ENCODE measurements at regions not wholly inside any gene's neighbourhood (a gene's known extent, or its start where the extent isn't known, plus 50 kb on each side); places are given as distances from the start of the nearest gene placed in this dataset.
"Not testable (repeated sequence)": the region's sequence is repeated elsewhere in the genome, so short reads cannot be mapped to it uniquely, and the experiment has no call there.

GRCh38 chr14:30305346-30305745 lies 253.6 kb upstream of the G2E3 start:
- no peak for DNase-seq (ENCODE audit: low spot score)

- DNase-seq (ENCODE audit: low spot score), result no peak
These were observed 249.6 kb upstream of the G2E3 start for GRCh38 chr14:30309405-30309804.

GRCh38 chr14:30312214-30312613 lies 246.7 kb upstream of the G2E3 start:
- no peak for DNase-seq (ENCODE audit: low spot score)

- DNase-seq (ENCODE audit: low spot score), result no peak
These were observed 241.2 kb upstream of the G2E3 start for GRCh38 chr14:30317729-30318128.

GRCh38 chr14:30322819-30323218 lies 236.1 kb upstream of the G2E3 start:
- DNase-seq (ENCODE audit: low spot score), result no peak

GRCh38 chr14:30330033-30330432 lies 228.9 kb upstream of the G2E3 start:
- no peak for DNase-seq (ENCODE audit: low spot score)

- DNase-seq (ENCODE audit: low spot score), result no peak
These were observed 228.5 kb upstream of the G2E3 start for GRCh38 chr14:30330445-30330844.

- no peak for DNase-seq (ENCODE audit: low spot score)
These were observed 227.9 kb upstream of the G2E3 start for GRCh38 chr14:30331030-30331429.

GRCh38 chr14:30332374-30332773 lies 226.6 kb upstream of the G2E3 start:
- DNase-seq (ENCODE audit: low spot score), result no peak

- DNase-seq (ENCODE audit: low spot score), result peak; percentile 4
These were observed 225.0 kb upstream of the G2E3 start for GRCh38 chr14:30333934-30334333.

GRCh38 chr14:30337456-30337855 lies 221.5 kb upstream of the G2E3 start:
- DNase-seq (ENCODE audit: low spot score), result no peak

- no peak for DNase-seq (ENCODE audit: low spot score)
These were observed 219.6 kb upstream of the G2E3 start for GRCh38 chr14:30339311-30339901.

- no peak for DNase-seq (ENCODE audit: low spot score)
These were observed 218.5 kb upstream of the G2E3 start for GRCh38 chr14:30340495-30340894.

GRCh38 chr14:30345511-30345910 lies 213.4 kb upstream of the G2E3 start:
- DNase-seq (ENCODE audit: low spot score), result no peak

GRCh38 chr14:30348445-30348844 lies 210.5 kb upstream of the G2E3 start:
- DNase-seq (ENCODE audit: low spot score), result no peak

- no peak for DNase-seq (ENCODE audit: low spot score)
These were observed 209.4 kb upstream of the G2E3 start for GRCh38 chr14:30349520-30349919.

GRCh38 chr14:30354439-30354838 lies 204.5 kb upstream of the G2E3 start:
- DNase-seq (ENCODE audit: low spot score), result no peak

- no peak for DNase-seq (ENCODE audit: low spot score)
These were observed 203.5 kb upstream of the G2E3 start for GRCh38 chr14:30355431-30355913.

- DNase-seq (ENCODE audit: low spot score), result no peak
These were observed 202.3 kb upstream of the G2E3 start for GRCh38 chr14:30356438-30357202.

- no peak for DNase-seq (ENCODE audit: low spot score)
These were observed 201.2 kb upstream of the G2E3 start for GRCh38 chr14:30357791-30358190.

- no peak for DNase-seq (ENCODE audit: low spot score)
These were observed 196.4 kb upstream of the G2E3 start for GRCh38 chr14:30362369-30363218.

- DNase-seq (ENCODE audit: low spot score), result not testable (repeated sequence)
These were observed 195.6 kb upstream of the G2E3 start for GRCh38 chr14:30363219-30363880.
